DOHH2 (cell line): ENCODE measurements at regions not wholly inside any gene's neighbourhood (a gene's known extent, or its start where the extent isn't known, plus 50 kb on each side); places are given as distances from the start of the nearest gene placed in this dataset.

Experiments used
- CTCF ChIP-seq: fragments of 200-600 bp; sonication (generic); IDR thresholded peaks from one replicate; pipeline ENCODE4 v1.5.1; 2014; ENCODE audit warnings: antibody characterized with exemption, mild to moderate bottlenecking, low read depth, low read length; ENCODE audit not compliant: poor library complexity, severe bottlenecking
- EZH2phosphoT487 ChIP-seq: fragments of 200-600 bp; sonication (generic); IDR thresholded peaks from 2 replicates; pipeline ENCODE4 v1.6.1; 2017; ENCODE audit warnings: borderline replicate concordance, mild to moderate bottlenecking, antibody characterized with exemption, low read length, moderate library complexity, mixed read lengths

- TF ChIP-seq EZH2phosphoT487, result no peak
- TF ChIP-seq CTCF, result no peak
Observed at GRCh38 chr4:160316036-160316435, 1213.2 kb downstream of the RAPGEF2 start.
